Endothelial cell of umbilical vein (primary cell): ENCODE measurements at regions not wholly inside any gene's neighbourhood (a gene's known extent, or its start where the extent isn't known, plus 50 kb on each side); places are given as distances from the start of the nearest gene placed in this dataset.

Source experiments
- CTCF ChIP-seq, 2 donors: IDR thresholded peaks; 1 replicate in 1 of 2; 2 replicates in 1 of 2; pipeline ENCODE4 v1.5.1; 2011; ENCODE audit warnings: low read length in 2 of 2, mild to moderate bottlenecking in 2 of 2, moderate library complexity in 2 of 2, control low read depth in 1 of 2, inconsistent platforms in 1 of 2, low read depth in 1 of 2; ENCODE audit not compliant: insufficient read depth in 1 of 2; ENCODE audit errors: extremely low read depth in 1 of 2
- EZH2 ChIP-seq: IDR thresholded peaks from 2 replicates; pipeline ENCODE4 v1.6.1; 2012; ENCODE audit warnings: borderline replicate concordance, low read depth, mild to moderate bottlenecking, moderate library complexity, low read length, inconsistent platforms; ENCODE audit not compliant: severe bottlenecking
- MAX ChIP-seq: IDR thresholded peaks from 2 replicates; pipeline ENCODE4 v1.6.1; 2011; ENCODE audit not compliant: insufficient read depth, insufficient read length
- POLR2A ChIP-seq: IDR thresholded peaks from 2 replicates; pipeline ENCODE4 v1.6.1; 2012; ENCODE audit warnings: low read depth, mild to moderate bottlenecking, control low read depth, low read length
- POLR2AphosphoS5 ChIP-seq: IDR thresholded peaks from 2 replicates; pipeline ENCODE4 v1.6.1; 2012; ENCODE audit warnings: low read depth, mild to moderate bottlenecking, control low read depth, low read length, moderate library complexity; ENCODE audit not compliant: insufficient read depth

GRCh38 chr1:219430419-219430818, 182.5 kb downstream of the ZC3H11B start:
- TF ChIP-seq EZH2, result no peak
- TF ChIP-seq POLR2AphosphoS5, result no peak
- TF ChIP-seq CTCF (IDR thresholded peaks at IDR 0.05; ENCODE audit: extremely low read depth in 1 of 2, insufficient read depth in 1 of 2, low read depth in 1 of 2, low read length in 2 of 2), result no peak
- TF ChIP-seq POLR2A, result no peak
- no peak for TF ChIP-seq MAX
